RWPE2 (cell line): ENCODE measurements at regions not wholly inside any gene's neighbourhood (a gene's known extent, or its start where the extent isn't known, plus 50 kb on each side); places are given as distances from the start of the nearest gene placed in this dataset.

Experiments used
- ATAC-seq: fragments of 200-7000 bp; cut with Tn5 transposase; 3 replicates; pipeline ENCODE4 v1.9.1; 2021; ENCODE audit warnings: low read depth
- DNase-seq: peaks from one replicate; pipeline ENCODE4 v3.0.0-alpha.2; 2020; ENCODE audit warnings: low spot score
- H3K27ac ChIP-seq: fragments of 450-650 bp; 2 replicates; pipeline ENCODE4 v1.5.1; 2017; ENCODE audit warnings: mild to moderate bottlenecking; ENCODE audit not compliant: poor library complexity, severe bottlenecking
- H3K27me3 ChIP-seq: fragments of 250-450 bp; sonication (Bioruptor Pico); 2 replicates; pipeline ENCODE4 v1.5.1; 2021; ENCODE audit warnings: mild to moderate bottlenecking, moderate library complexity; ENCODE audit not compliant: insufficient read depth, poor library complexity, severe bottlenecking
- H3K36me3 ChIP-seq: fragments of 250-450 bp; sonication (Bioruptor Pico); 2 replicates; pipeline ENCODE4 v1.5.1; 2020; ENCODE audit warnings: low read depth, mild to moderate bottlenecking, moderate library complexity
- H3K4me1 ChIP-seq: fragments of 250-450 bp; sonication (Bioruptor Pico); 2 replicates; pipeline ENCODE4 v1.5.1; 2021; ENCODE audit warnings: mild to moderate bottlenecking, moderate library complexity; ENCODE audit not compliant: insufficient read depth, poor library complexity, severe bottlenecking
- H3K4me3 ChIP-seq: fragments of 250-450 bp; sonication (Bioruptor Pico); 2 replicates; pipeline ENCODE4 v1.5.1; 2021; ENCODE audit warnings: mild to moderate bottlenecking, moderate library complexity; ENCODE audit not compliant: severe bottlenecking
- H3K9me3 ChIP-seq: fragments of 250-450 bp; sonication (Bioruptor Pico); 2 replicates; pipeline ENCODE4 v1.5.1; 2021; ENCODE audit warnings: mild to moderate bottlenecking, moderate library complexity; ENCODE audit not compliant: severe bottlenecking
- TF ChIP-seq, protein P1 (sequence below): fragments of 450-650 bp; IDR thresholded peaks from one replicate; pipeline ENCODE4 v1.5.1; 2017; ENCODE audit warnings: mild to moderate bottlenecking, moderate library complexity; ENCODE audit not compliant: poor library complexity, severe bottlenecking

DNA sequence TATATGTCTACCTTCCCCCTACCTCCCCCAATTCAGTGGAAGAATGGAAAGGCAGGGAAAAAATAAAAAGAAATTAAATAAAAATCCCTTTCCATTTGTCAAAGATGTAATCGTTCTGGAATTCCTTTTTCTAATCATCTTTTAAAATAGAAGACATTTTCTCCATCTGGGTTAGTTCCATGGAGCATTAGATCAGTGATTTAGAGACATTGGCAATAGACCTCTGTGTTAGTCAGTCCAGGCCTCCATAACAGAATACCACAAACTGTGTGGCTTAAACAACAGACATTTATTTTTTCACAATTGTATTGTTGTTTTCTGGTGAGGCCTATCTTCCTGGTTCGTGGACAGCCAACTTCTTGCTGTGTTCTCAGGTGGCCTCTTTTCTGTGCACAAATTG is 516.6 kb upstream of the DAB2 start:
- Histone ChIP-seq H3K9me3 (no peaks in the 10 kb centered on the region), H3K4me3 (no peak overlapping the region), H3K4me1 (no peaks in the 10 kb centered on the region), H3K27ac (no peak overlapping the region), H3K27me3 (no peaks in the 10 kb centered on the region), H3K36me3 (no peaks in the 10 kb centered on the region)
- TF ChIP-seq, protein P1, sequence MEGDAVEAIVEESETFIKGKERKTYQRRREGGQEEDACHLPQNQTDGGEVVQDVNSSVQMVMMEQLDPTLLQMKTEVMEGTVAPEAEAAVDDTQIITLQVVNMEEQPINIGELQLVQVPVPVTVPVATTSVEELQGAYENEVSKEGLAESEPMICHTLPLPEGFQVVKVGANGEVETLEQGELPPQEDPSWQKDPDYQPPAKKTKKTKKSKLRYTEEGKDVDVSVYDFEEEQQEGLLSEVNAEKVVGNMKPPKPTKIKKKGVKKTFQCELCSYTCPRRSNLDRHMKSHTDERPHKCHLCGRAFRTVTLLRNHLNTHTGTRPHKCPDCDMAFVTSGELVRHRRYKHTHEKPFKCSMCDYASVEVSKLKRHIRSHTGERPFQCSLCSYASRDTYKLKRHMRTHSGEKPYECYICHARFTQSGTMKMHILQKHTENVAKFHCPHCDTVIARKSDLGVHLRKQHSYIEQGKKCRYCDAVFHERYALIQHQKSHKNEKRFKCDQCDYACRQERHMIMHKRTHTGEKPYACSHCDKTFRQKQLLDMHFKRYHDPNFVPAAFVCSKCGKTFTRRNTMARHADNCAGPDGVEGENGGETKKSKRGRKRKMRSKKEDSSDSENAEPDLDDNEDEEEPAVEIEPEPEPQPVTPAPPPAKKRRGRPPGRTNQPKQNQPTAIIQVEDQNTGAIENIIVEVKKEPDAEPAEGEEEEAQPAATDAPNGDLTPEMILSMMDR: no peak
- DNase-seq (no peak), ATAC-seq (no peak)

DNA sequence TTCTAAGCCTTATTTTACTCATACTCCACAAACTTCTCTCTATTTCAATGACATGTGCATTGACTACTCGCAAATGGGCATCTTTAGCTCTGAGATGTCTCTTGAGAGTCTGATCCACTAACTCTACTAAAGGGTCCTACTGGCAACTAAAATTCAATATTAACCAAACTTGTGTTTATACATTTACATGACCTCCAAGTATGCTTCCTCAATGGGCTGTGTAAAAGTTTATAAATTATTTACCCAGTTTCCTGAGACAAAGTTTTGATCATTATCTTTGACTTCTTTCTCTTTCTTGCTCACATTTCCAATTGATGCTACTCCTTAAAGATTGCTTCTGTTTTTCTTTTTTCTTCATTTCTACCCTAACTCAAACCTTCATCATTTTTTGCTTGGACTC is 510.1 kb upstream of the DAB2 start:
- ATAC-seq: no peak
- no peaks in the 10 kb centered on the region for H3K27me3 ChIP-seq
- H3K4me3 ChIP-seq: no peak overlapping the region
- DNase-seq: no peak
- H3K36me3 ChIP-seq: no peaks in the 10 kb centered on the region
- no peaks in the 10 kb centered on the region for H3K4me1 ChIP-seq
- no peaks in the 10 kb centered on the region for H3K9me3 ChIP-seq
- TF ChIP-seq, protein P1: no peak
- no peak overlapping the region for H3K27ac ChIP-seq

DNA sequence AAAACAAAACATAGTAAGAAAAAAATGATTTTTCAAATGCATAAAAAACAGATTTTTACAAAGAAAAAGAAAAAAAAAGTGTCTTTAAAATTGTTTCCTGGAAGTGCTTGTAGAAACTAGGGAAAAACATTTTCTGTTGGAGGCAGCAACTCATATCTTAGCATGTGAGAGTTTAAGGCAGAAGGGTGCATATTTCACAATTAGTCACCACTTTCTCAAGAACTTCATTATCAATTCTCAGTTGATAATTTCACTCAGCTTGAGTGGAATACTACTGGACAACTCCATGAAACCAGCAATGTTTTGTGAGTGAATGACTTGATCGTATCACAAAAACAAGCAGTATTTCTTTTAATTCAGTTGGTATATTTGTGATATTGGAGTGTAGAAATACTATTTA is 508.3 kb upstream of the DAB2 start:
- no peak overlapping the region for H3K4me3 ChIP-seq
- H3K27me3 ChIP-seq: no peaks in the 10 kb centered on the region
- DNase-seq: no peak
- no peaks in the 10 kb centered on the region for H3K36me3 ChIP-seq
- H3K9me3 ChIP-seq: no peaks in the 10 kb centered on the region
- no peak for ATAC-seq
- TF ChIP-seq, protein P1: no peak
- H3K27ac ChIP-seq: no peak overlapping the region
- no peaks in the 10 kb centered on the region for H3K4me1 ChIP-seq

DNA sequence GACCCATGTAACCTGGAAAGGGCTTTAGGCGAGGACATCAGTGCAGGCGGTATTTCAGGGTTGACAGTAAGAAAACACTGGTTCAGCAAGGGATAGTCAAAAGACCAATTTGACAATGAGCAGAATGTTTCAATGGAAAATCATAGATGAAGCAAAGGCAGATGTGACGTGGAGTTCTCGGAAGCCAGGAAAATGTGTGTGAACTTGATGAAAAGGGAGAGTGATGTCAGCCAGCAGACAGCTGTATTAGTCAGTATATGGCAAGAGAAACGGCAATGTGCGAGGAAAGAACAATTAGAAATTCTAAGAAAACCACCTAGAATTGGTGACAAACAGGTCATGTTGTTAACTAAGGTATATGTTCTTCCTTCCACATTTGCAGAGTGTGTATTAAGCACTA is 503.9 kb upstream of the DAB2 start:
- Histone ChIP-seq H3K4me1 (no peaks in the 10 kb centered on the region), H3K9me3 (no peaks in the 10 kb centered on the region), H3K36me3 (no peaks in the 10 kb centered on the region), H3K27me3 (no peaks in the 10 kb centered on the region), H3K4me3 (no peak overlapping the region), H3K27ac (no peak overlapping the region)
- ATAC-seq (no peak), DNase-seq (no peak)
- TF ChIP-seq, protein P1: no peak

DNA sequence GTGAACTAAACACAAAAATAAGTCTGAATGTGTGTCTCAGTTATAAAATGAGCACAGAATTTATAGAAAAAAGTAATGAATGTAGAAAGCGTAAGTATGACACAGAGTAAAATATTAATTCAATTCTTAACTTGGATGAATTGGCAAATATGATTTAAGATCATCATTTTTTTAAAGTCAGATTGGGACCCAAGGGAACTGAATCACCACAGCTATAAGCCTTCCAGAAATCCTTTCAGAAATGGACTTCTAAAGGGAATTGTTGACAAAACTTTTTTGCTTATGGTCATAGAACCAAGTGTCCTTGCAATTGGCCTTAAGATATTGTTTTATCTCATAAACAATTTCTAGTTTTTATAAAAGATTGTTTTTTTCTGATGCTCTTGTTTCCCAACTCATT is 495.1 kb upstream of the DAB2 start:
- no peak for DNase-seq
- no peaks in the 10 kb centered on the region for H3K27me3 ChIP-seq
- H3K9me3 ChIP-seq: no peaks in the 10 kb centered on the region
- no peaks in the 10 kb centered on the region for H3K36me3 ChIP-seq
- no peak overlapping the region for H3K27ac ChIP-seq
- H3K4me1 ChIP-seq: no peaks in the 10 kb centered on the region
- H3K4me3 ChIP-seq: no peak overlapping the region
- TF ChIP-seq, protein P1: no peak
- ATAC-seq: no peak
